NB4 (cell line): ENCODE measurements at regions not wholly inside any gene's neighbourhood (a gene's known extent, or its start where the extent isn't known, plus 50 kb on each side); places are given as distances from the start of the nearest gene placed in this dataset.

Experiments
- CTCF ChIP-seq: IDR thresholded peaks from one replicate; pipeline ENCODE4 v1.5.1; 2012; ENCODE audit warnings: low read depth, low read length
- MYC ChIP-seq: IDR thresholded peaks from 2 replicates; pipeline ENCODE4 v1.6.1; 2011; ENCODE audit warnings: low read depth, low read length
- POLR2A ChIP-seq: IDR thresholded peaks from 2 replicates; pipeline ENCODE4 v1.6.1; 2011; ENCODE audit warnings: mild to moderate bottlenecking; ENCODE audit not compliant: insufficient read length; ENCODE audit errors: extremely low read depth
- TF ChIP-seq, protein P1 (sequence below): IDR thresholded peaks from 2 replicates; pipeline ENCODE4 v1.6.1; 2011; ENCODE audit warnings: low read depth, low read length

- TF ChIP-seq CTCF (no peak), POLR2A (no peak), MYC (no peak)
- TF ChIP-seq, protein P1, sequence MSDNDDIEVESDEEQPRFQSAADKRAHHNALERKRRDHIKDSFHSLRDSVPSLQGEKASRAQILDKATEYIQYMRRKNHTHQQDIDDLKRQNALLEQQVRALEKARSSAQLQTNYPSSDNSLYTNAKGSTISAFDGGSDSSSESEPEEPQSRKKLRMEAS = no peak
These were observed 408.1 kb upstream of the TMTC1 start for GRCh38 chr12:30191696-30192455.
